Neural cell (in vitro differentiated cells): ENCODE measurements at regions not wholly inside any gene's neighbourhood (a gene's known extent, or its start where the extent isn't known, plus 50 kb on each side); places are given as distances from the start of the nearest gene placed in this dataset.

Source experiments
- H2AFZ ChIP-seq: fragments of 200-600, 300-800 bp; sonication (generic), shearing (Covaris generic); 2 replicates; pipeline ENCODE4 v1.6.0; 2014; ENCODE audit warnings: low read depth, mild to moderate bottlenecking, antibody characterized with exemption, low read length, moderate library complexity
- H3F3A ChIP-seq: fragments of 200-600 bp; shearing (Covaris generic); 2 replicates; pipeline ENCODE4 v1.6.1; 2016; ENCODE audit warnings: mild to moderate bottlenecking, moderate library complexity, mixed read lengths, antibody characterized with exemption, low read length; ENCODE audit not compliant: insufficient read depth, poor library complexity, severe bottlenecking
- H3K27ac ChIP-seq: fragments of 200-600, 300-800 bp; sonication (generic), shearing (Covaris generic); 2 replicates; pipeline ENCODE4 v1.5.1; 2014; ENCODE audit warnings: mild to moderate bottlenecking, low read length, moderate library complexity
- H3K27me3 ChIP-seq: fragments of 300-800, 200-600 bp; sonication (generic), shearing (Covaris generic); 2 replicates; pipeline ENCODE4 v1.6.0; 2014; ENCODE audit warnings: mild to moderate bottlenecking, low read depth, low read length, moderate library complexity; ENCODE audit not compliant: insufficient read depth
- H3K36me3 ChIP-seq: fragments of 300-800, 200-600 bp; sonication (generic), shearing (Covaris generic); 2 replicates; pipeline ENCODE4 v1.5.1; 2014; ENCODE audit warnings: mild to moderate bottlenecking, antibody characterized with exemption, low read length, moderate library complexity; ENCODE audit not compliant: insufficient read depth
- H3K4me2 ChIP-seq: fragments of 300-800, 200-600 bp; sonication (generic), shearing (Covaris generic); 2 replicates; pipeline ENCODE4 v1.6.0; 2014; ENCODE audit warnings: mild to moderate bottlenecking, low read length
- H3K4me3 ChIP-seq: fragments of 300-800, 200-600 bp; sonication (generic), shearing (Covaris generic); 2 replicates; pipeline ENCODE4 v1.5.1; 2014; ENCODE audit warnings: mild to moderate bottlenecking, low read length, moderate library complexity
- H3K79me2 ChIP-seq: fragments of 200-600 bp; shearing (Covaris generic); replicated peaks from 2 replicates; pipeline ENCODE4 v1.6.0; 2014; ENCODE audit warnings: mild to moderate bottlenecking, low read length, moderate library complexity; ENCODE audit not compliant: insufficient read depth
- H3K9ac ChIP-seq: fragments of 300-800, 200-600 bp; sonication (generic), shearing (Covaris generic); 2 replicates; pipeline ENCODE4 v1.6.1; 2016; ENCODE audit warnings: mild to moderate bottlenecking, low read length, mixed read lengths
- H3K9me2 ChIP-seq: fragments of 200-600 bp; shearing (Covaris generic); 2 replicates; pipeline ENCODE4 v1.6.1; 2016; ENCODE audit warnings: mild to moderate bottlenecking, low read length, mixed read lengths; ENCODE audit not compliant: insufficient read depth
- H3K9me3 ChIP-seq: fragments of 200-600, 300-800 bp; sonication (generic), shearing (Covaris generic); 2 replicates; pipeline ENCODE4 v1.6.1; 2016; ENCODE audit warnings: mild to moderate bottlenecking, mixed run types, low read length, moderate library complexity, mixed read lengths
- H4K20me1 ChIP-seq: fragments of 200-600 bp; shearing (Covaris generic); 2 replicates; pipeline ENCODE4 v1.6.1; 2016; ENCODE audit warnings: mild to moderate bottlenecking, mixed run types; ENCODE audit not compliant: insufficient read depth
- EP300 ChIP-seq: fragments of 450-650 bp; conservative IDR thresholded peaks from 2 replicates; pipeline ENCODE4 v1.6.1; 2014; ENCODE audit warnings: antibody characterized with exemption, mild to moderate bottlenecking, moderate library complexity; ENCODE audit not compliant: poor library complexity, severe bottlenecking
- EZH2 ChIP-seq: fragments of 200-600, 300-800 bp; shearing (Covaris generic), sonication (generic); IDR thresholded peaks from 2 replicates; pipeline ENCODE4 v1.6.1; 2014; ENCODE audit warnings: antibody characterized with exemption, low read length, borderline replicate concordance, mild to moderate bottlenecking; ENCODE audit not compliant: insufficient read depth, poor library complexity, severe bottlenecking
- MXI1 ChIP-seq: fragments of 450-650 bp; conservative IDR thresholded peaks from 2 replicates; pipeline ENCODE4 v1.6.1; 2014; ENCODE audit warnings: antibody characterized with exemption, mild to moderate bottlenecking; ENCODE audit not compliant: poor library complexity, severe bottlenecking
- POLR2AphosphoS5 ChIP-seq: IDR thresholded peaks from 2 replicates; pipeline ENCODE4 v1.6.1; 2012
- RAD21 ChIP-seq: fragments of 450-650 bp; conservative IDR thresholded peaks from 2 replicates; pipeline ENCODE4 v1.6.1; 2014; ENCODE audit warnings: antibody characterized with exemption, mild to moderate bottlenecking, moderate library complexity
- SMC3 ChIP-seq: fragments of 450-650 bp; conservative IDR thresholded peaks from 2 replicates; pipeline ENCODE4 v1.6.1; 2014; ENCODE audit warnings: antibody characterized with exemption, mild to moderate bottlenecking, moderate library complexity; ENCODE audit not compliant: poor library complexity
- TAF1 ChIP-seq: IDR thresholded peaks from 2 replicates; pipeline ENCODE4 v1.6.1; 2012; ENCODE audit warnings: low read depth
- TF ChIP-seq, protein P1 (sequence below): fragments of 450-650 bp; IDR thresholded peaks from 2 replicates; pipeline ENCODE4 v1.5.1; 2014; ENCODE audit warnings: antibody characterized with exemption, mild to moderate bottlenecking, moderate library complexity; ENCODE audit not compliant: poor library complexity, severe bottlenecking
- TF ChIP-seq, protein P2 (sequence below): IDR thresholded peaks from 2 replicates; pipeline ENCODE4 v1.6.1; 2012; ENCODE audit warnings: borderline replicate concordance

DNA sequence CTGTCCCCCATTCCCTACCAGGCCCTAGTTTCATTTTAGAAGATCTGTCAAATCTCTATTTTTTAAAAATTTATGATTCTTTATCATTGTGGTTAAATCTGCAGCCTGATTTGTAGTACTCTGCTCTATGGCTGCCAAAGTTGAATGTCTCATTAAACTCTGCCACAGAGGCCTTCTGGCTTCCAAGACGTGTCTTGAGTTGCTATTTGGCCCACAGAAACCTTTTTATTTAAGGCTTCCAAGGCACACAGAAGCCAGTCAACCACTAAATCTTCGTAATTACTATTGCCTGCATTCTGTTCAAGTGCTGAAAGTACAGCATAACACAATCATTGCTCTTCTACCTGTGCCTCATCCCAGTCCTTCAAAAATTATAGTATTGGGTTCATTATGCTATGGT, 971.0 kb downstream of the NCAM2 start:
- H3F3A ChIP-seq, result no peaks in the 10 kb centered on the region

GRCh38 chr21:21971384-21971783, 973.2 kb downstream of the NCAM2 start:
- H3K36me3 ChIP-seq, result no peaks in the 10 kb centered on the region
- H3K9me3 ChIP-seq, result no peaks in the 10 kb centered on the region
- TF ChIP-seq RAD21 (no peak), MXI1 (no peak), TAF1 (no peak), SMC3 (no peak), EZH2 (no peak), POLR2AphosphoS5 (no peak), EP300 (no peak)
- TF ChIP-seq, protein P1, sequence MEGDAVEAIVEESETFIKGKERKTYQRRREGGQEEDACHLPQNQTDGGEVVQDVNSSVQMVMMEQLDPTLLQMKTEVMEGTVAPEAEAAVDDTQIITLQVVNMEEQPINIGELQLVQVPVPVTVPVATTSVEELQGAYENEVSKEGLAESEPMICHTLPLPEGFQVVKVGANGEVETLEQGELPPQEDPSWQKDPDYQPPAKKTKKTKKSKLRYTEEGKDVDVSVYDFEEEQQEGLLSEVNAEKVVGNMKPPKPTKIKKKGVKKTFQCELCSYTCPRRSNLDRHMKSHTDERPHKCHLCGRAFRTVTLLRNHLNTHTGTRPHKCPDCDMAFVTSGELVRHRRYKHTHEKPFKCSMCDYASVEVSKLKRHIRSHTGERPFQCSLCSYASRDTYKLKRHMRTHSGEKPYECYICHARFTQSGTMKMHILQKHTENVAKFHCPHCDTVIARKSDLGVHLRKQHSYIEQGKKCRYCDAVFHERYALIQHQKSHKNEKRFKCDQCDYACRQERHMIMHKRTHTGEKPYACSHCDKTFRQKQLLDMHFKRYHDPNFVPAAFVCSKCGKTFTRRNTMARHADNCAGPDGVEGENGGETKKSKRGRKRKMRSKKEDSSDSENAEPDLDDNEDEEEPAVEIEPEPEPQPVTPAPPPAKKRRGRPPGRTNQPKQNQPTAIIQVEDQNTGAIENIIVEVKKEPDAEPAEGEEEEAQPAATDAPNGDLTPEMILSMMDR, result no peak
- TF ChIP-seq, protein P2, sequence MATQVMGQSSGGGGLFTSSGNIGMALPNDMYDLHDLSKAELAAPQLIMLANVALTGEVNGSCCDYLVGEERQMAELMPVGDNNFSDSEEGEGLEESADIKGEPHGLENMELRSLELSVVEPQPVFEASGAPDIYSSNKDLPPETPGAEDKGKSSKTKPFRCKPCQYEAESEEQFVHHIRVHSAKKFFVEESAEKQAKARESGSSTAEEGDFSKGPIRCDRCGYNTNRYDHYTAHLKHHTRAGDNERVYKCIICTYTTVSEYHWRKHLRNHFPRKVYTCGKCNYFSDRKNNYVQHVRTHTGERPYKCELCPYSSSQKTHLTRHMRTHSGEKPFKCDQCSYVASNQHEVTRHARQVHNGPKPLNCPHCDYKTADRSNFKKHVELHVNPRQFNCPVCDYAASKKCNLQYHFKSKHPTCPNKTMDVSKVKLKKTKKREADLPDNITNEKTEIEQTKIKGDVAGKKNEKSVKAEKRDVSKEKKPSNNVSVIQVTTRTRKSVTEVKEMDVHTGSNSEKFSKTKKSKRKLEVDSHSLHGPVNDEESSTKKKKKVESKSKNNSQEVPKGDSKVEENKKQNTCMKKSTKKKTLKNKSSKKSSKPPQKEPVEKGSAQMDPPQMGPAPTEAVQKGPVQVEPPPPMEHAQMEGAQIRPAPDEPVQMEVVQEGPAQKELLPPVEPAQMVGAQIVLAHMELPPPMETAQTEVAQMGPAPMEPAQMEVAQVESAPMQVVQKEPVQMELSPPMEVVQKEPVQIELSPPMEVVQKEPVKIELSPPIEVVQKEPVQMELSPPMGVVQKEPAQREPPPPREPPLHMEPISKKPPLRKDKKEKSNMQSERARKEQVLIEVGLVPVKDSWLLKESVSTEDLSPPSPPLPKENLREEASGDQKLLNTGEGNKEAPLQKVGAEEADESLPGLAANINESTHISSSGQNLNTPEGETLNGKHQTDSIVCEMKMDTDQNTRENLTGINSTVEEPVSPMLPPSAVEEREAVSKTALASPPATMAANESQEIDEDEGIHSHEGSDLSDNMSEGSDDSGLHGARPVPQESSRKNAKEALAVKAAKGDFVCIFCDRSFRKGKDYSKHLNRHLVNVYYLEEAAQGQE, result no peak
- no peaks in the 10 kb centered on the region for H4K20me1 ChIP-seq
- no peaks in the 10 kb centered on the region for H3K79me2 ChIP-seq
- no peaks in the 10 kb centered on the region for H3K27me3 ChIP-seq
- no peaks in the 10 kb centered on the region for H3K9me2 ChIP-seq
- no peak overlapping the region for H3K4me2 ChIP-seq
- no peak overlapping the region for H3K9ac ChIP-seq
- no peak overlapping the region for H2AFZ ChIP-seq
- no peak overlapping the region for H3K27ac ChIP-seq
- no peaks in the 10 kb centered on the region for H3F3A ChIP-seq
- H3K4me3 ChIP-seq, result no peak overlapping the region

More for the DNA sequence above, 971.0 kb downstream of the NCAM2 start:
- no peak for TF ChIP-seq EP300
- TF ChIP-seq, protein P2, result no peak
- TF ChIP-seq MXI1, result no peak
- TF ChIP-seq RAD21, result no peak
- no peak for TF ChIP-seq EZH2
- no peak for TF ChIP-seq SMC3
- TF ChIP-seq TAF1, result no peak
- TF ChIP-seq, protein P1, result no peak
- no peak for TF ChIP-seq POLR2AphosphoS5
- H3K27me3 ChIP-seq, result no peaks in the 10 kb centered on the region
- H3K9me3 ChIP-seq, result no peaks in the 10 kb centered on the region
- no peaks in the 10 kb centered on the region for H3K9me2 ChIP-seq
- no peak overlapping the region for H3K4me2 ChIP-seq
- H2AFZ ChIP-seq, result no peak overlapping the region
- no peaks in the 10 kb centered on the region for H3K79me2 ChIP-seq
- H3K27ac ChIP-seq, result no peak overlapping the region
- no peak overlapping the region for H3K4me3 ChIP-seq
- no peaks in the 10 kb centered on the region for H4K20me1 ChIP-seq
- H3K36me3 ChIP-seq, result no peaks in the 10 kb centered on the region
- no peak overlapping the region for H3K9ac ChIP-seq
